ENCODE measurements at regions not wholly inside any gene's neighbourhood (a gene's known extent, or its start where the extent isn't known, plus 50 kb on each side); places are given as distances from the start of the nearest gene placed in this dataset.

GRCh38 chr2:146990311-146991054 lies 854.3 kb upstream of the ACVR2A start:
- no peaks in the 10 kb centered on the region for H3K9me3 ChIP-seq (ENCODE audit: control insufficient read depth in 2 of 2, insufficient read depth in 1 of 2, low read depth in 1 of 2, low read length in 1 of 2)
- no peaks in the 10 kb centered on the region for H3K27me3 ChIP-seq (ENCODE audit: control insufficient read depth in 3 of 3, insufficient read depth in 3 of 3, low read length in 3 of 3)
- DNase-seq (no peak), FAIRE-seq (no peak)
- no peak overlapping the region for H3K27ac ChIP-seq (ENCODE audit: low read depth in 1 of 3, low read length in 2 of 3)
- 64 to 87% (median 84%) methylated on average over 6 of the region's 6 CpGs for WGBS, 3 donors
- H3K36me3 ChIP-seq (ENCODE audit: control insufficient read depth in 3 of 3, insufficient read depth in 2 of 3, low read depth in 1 of 3, low read length in 3 of 3), result no peaks in the 10 kb centered on the region
- H3K4me3 ChIP-seq (ENCODE audit: low read depth in 1 of 3, low read length in 3 of 3), result no peak overlapping the region
- no peaks in the 10 kb centered on the region for H3K4me1 ChIP-seq (ENCODE audit: control insufficient read depth in 3 of 3, insufficient read depth in 2 of 3, low read depth in 1 of 3, low read length in 2 of 3)

GRCh38 chr2:146989741-146990140 lies 855.1 kb upstream of the ACVR2A start:
- DNase-seq (no peak), FAIRE-seq (no peak)
- H3K36me3 ChIP-seq (ENCODE audit: control insufficient read depth in 3 of 3, insufficient read depth in 2 of 3, low read depth in 1 of 3, low read length in 3 of 3), result no peaks in the 10 kb centered on the region
- H3K27me3 ChIP-seq (ENCODE audit: control insufficient read depth in 3 of 3, insufficient read depth in 3 of 3, low read length in 3 of 3), result no peaks in the 10 kb centered on the region
- H3K27ac ChIP-seq (ENCODE audit: low read depth in 1 of 3, low read length in 2 of 3), result no peak overlapping the region
- H3K4me1 ChIP-seq (ENCODE audit: control insufficient read depth in 3 of 3, insufficient read depth in 2 of 3, low read depth in 1 of 3, low read length in 2 of 3), result no peaks in the 10 kb centered on the region
- H3K4me3 ChIP-seq (ENCODE audit: low read depth in 1 of 3, low read length in 3 of 3), result no peak overlapping the region
- 70 to 91% (median 88%) methylated on average over 1 of the region's 1 CpG for WGBS, 3 donors
- H3K9me3 ChIP-seq (ENCODE audit: control insufficient read depth in 2 of 2, insufficient read depth in 1 of 2, low read depth in 1 of 2, low read length in 1 of 2), result no peaks in the 10 kb centered on the region

- FAIRE-seq (no peak), DNase-seq (no peak)
- Histone ChIP-seq H3K36me3 (ENCODE audit: control insufficient read depth in 3 of 3, insufficient read depth in 2 of 3, low read depth in 1 of 3, low read length in 3 of 3) (no peaks in the 10 kb centered on the region), H3K9me3 (ENCODE audit: control insufficient read depth in 2 of 2, insufficient read depth in 1 of 2, low read depth in 1 of 2, low read length in 1 of 2) (no peaks in the 10 kb centered on the region), H3K4me1 (ENCODE audit: control insufficient read depth in 3 of 3, insufficient read depth in 2 of 3, low read depth in 1 of 3, low read length in 2 of 3) (no peaks in the 10 kb centered on the region), H3K27ac (ENCODE audit: low read depth in 1 of 3, low read length in 2 of 3) (no peak overlapping the region), H3K27me3 (ENCODE audit: control insufficient read depth in 3 of 3, insufficient read depth in 3 of 3, low read length in 3 of 3) (no peaks in the 10 kb centered on the region), H3K4me3 (ENCODE audit: low read depth in 1 of 3, low read length in 3 of 3) (no peak overlapping the region)
- WGBS, 3 donors, result 82 to 93% (median 90%) methylated on average over 2 of the region's 2 CpGs
These were observed 856.8 kb upstream of the ACVR2A start for GRCh38 chr2:146987996-146988395.

- Histone ChIP-seq H3K36me3 (ENCODE audit: control insufficient read depth in 3 of 3, insufficient read depth in 2 of 3, low read depth in 1 of 3, low read length in 3 of 3) (no peaks in the 10 kb centered on the region), H3K27me3 (ENCODE audit: control insufficient read depth in 3 of 3, insufficient read depth in 3 of 3, low read length in 3 of 3) (no peaks in the 10 kb centered on the region), H3K4me1 (ENCODE audit: control insufficient read depth in 3 of 3, insufficient read depth in 2 of 3, low read depth in 1 of 3, low read length in 2 of 3) (no peaks in the 10 kb centered on the region), H3K9me3 (ENCODE audit: control insufficient read depth in 2 of 2, insufficient read depth in 1 of 2, low read depth in 1 of 2, low read length in 1 of 2) (no peaks in the 10 kb centered on the region), H3K4me3 (ENCODE audit: low read depth in 1 of 3, low read length in 3 of 3) (no peak overlapping the region), H3K27ac (ENCODE audit: low read depth in 1 of 3, low read length in 2 of 3) (no peak overlapping the region)
- no peak for DNase-seq
- 53 to 60% (median 60%) methylated on average over 4 of the region's 4 CpGs for WGBS, 3 donors
- FAIRE-seq, result no peak
These were observed 858.7 kb upstream of the ACVR2A start for GRCh38 chr2:146986161-146986560.

- Histone ChIP-seq H3K36me3 (ENCODE audit: control insufficient read depth in 3 of 3, insufficient read depth in 2 of 3, low read depth in 1 of 3, low read length in 3 of 3) (no peaks in the 10 kb centered on the region), H3K27ac (ENCODE audit: low read depth in 1 of 3, low read length in 2 of 3) (no peak overlapping the region), H3K9me3 (ENCODE audit: control insufficient read depth in 2 of 2, insufficient read depth in 1 of 2, low read depth in 1 of 2, low read length in 1 of 2) (no peaks in the 10 kb centered on the region), H3K4me1 (ENCODE audit: control insufficient read depth in 3 of 3, insufficient read depth in 2 of 3, low read depth in 1 of 3, low read length in 2 of 3) (no peaks in the 10 kb centered on the region), H3K4me3 (ENCODE audit: low read depth in 1 of 3, low read length in 3 of 3) (no peak overlapping the region), H3K27me3 (ENCODE audit: control insufficient read depth in 3 of 3, insufficient read depth in 3 of 3, low read length in 3 of 3) (no peaks in the 10 kb centered on the region)
- no peak for DNase-seq
- no peak for FAIRE-seq
- 62 to 74% (median 73%) methylated on average over 2 of the region's 2 CpGs for WGBS, 3 donors
These were observed 859.1 kb upstream of the ACVR2A start for GRCh38 chr2:146985753-146986152.

GRCh38 chr2:146984014-146984413 lies 860.8 kb upstream of the ACVR2A start:
- FAIRE-seq, result no peak
- Histone ChIP-seq H3K36me3 (ENCODE audit: control insufficient read depth in 3 of 3, insufficient read depth in 2 of 3, low read depth in 1 of 3, low read length in 3 of 3) (no peaks in the 10 kb centered on the region), H3K27ac (ENCODE audit: low read depth in 1 of 3, low read length in 2 of 3) (no peak overlapping the region), H3K9me3 (ENCODE audit: control insufficient read depth in 2 of 2, insufficient read depth in 1 of 2, low read depth in 1 of 2, low read length in 1 of 2) (no peaks in the 10 kb centered on the region), H3K27me3 (ENCODE audit: control insufficient read depth in 3 of 3, insufficient read depth in 3 of 3, low read length in 3 of 3) (no peaks in the 10 kb centered on the region), H3K4me1 (ENCODE audit: control insufficient read depth in 3 of 3, insufficient read depth in 2 of 3, low read depth in 1 of 3, low read length in 2 of 3) (no peaks in the 10 kb centered on the region), H3K4me3 (ENCODE audit: low read depth in 1 of 3, low read length in 3 of 3) (no peak overlapping the region)
- 73 to 86% (median 77%) methylated on average over 4 of the region's 4 CpGs for WGBS, 3 donors
- DNase-seq, result no peak

GRCh38 chr2:146982393-146982846 lies 862.4 kb upstream of the ACVR2A start:
- H3K9me3 ChIP-seq (ENCODE audit: control insufficient read depth in 2 of 2, insufficient read depth in 1 of 2, low read depth in 1 of 2, low read length in 1 of 2), result no peaks in the 10 kb centered on the region
- H3K27me3 ChIP-seq (ENCODE audit: control insufficient read depth in 3 of 3, insufficient read depth in 3 of 3, low read length in 3 of 3), result no peaks in the 10 kb centered on the region
- WGBS, 3 donors, result 78 to 93% (median 83%) methylated on average over 2 of the region's 2 CpGs
- FAIRE-seq (no peak), DNase-seq (peak in 1 of 2 donors; percentile 17)
- no peaks in the 10 kb centered on the region for H3K36me3 ChIP-seq (ENCODE audit: control insufficient read depth in 3 of 3, insufficient read depth in 2 of 3, low read depth in 1 of 3, low read length in 3 of 3)
- H3K4me1 ChIP-seq (ENCODE audit: control insufficient read depth in 3 of 3, insufficient read depth in 2 of 3, low read depth in 1 of 3, low read length in 2 of 3), result no peaks in the 10 kb centered on the region
- H3K4me3 ChIP-seq (ENCODE audit: low read depth in 1 of 3, low read length in 3 of 3), result no peak overlapping the region
- no peak overlapping the region for H3K27ac ChIP-seq (ENCODE audit: low read depth in 1 of 3, low read length in 2 of 3)

GRCh38 chr2:146981921-146982320 lies 862.9 kb upstream of the ACVR2A start:
- FAIRE-seq, result no peak
- Histone ChIP-seq H3K9me3 (ENCODE audit: control insufficient read depth in 2 of 2, insufficient read depth in 1 of 2, low read depth in 1 of 2, low read length in 1 of 2) (no peaks in the 10 kb centered on the region), H3K27ac (ENCODE audit: low read depth in 1 of 3, low read length in 2 of 3) (no peak overlapping the region), H3K27me3 (ENCODE audit: control insufficient read depth in 3 of 3, insufficient read depth in 3 of 3, low read length in 3 of 3) (no peaks in the 10 kb centered on the region), H3K36me3 (ENCODE audit: control insufficient read depth in 3 of 3, insufficient read depth in 2 of 3, low read depth in 1 of 3, low read length in 3 of 3) (no peaks in the 10 kb centered on the region), H3K4me3 (ENCODE audit: low read depth in 1 of 3, low read length in 3 of 3) (no peak overlapping the region), H3K4me1 (ENCODE audit: control insufficient read depth in 3 of 3, insufficient read depth in 2 of 3, low read depth in 1 of 3, low read length in 2 of 3) (no peaks in the 10 kb centered on the region)
- no peak for DNase-seq

GRCh38 chr2:146979746-146980145 lies 865.1 kb upstream of the ACVR2A start:
- Histone ChIP-seq H3K27ac (ENCODE audit: low read depth in 1 of 3, low read length in 2 of 3) (no peak overlapping the region), H3K9me3 (ENCODE audit: control insufficient read depth in 2 of 2, insufficient read depth in 1 of 2, low read depth in 1 of 2, low read length in 1 of 2) (no peaks in the 10 kb centered on the region), H3K4me1 (ENCODE audit: control insufficient read depth in 3 of 3, insufficient read depth in 2 of 3, low read depth in 1 of 3, low read length in 2 of 3) (no peaks in the 10 kb centered on the region), H3K27me3 (ENCODE audit: control insufficient read depth in 3 of 3, insufficient read depth in 3 of 3, low read length in 3 of 3) (no peaks in the 10 kb centered on the region), H3K36me3 (ENCODE audit: control insufficient read depth in 3 of 3, insufficient read depth in 2 of 3, low read depth in 1 of 3, low read length in 3 of 3) (no peaks in the 10 kb centered on the region), H3K4me3 (ENCODE audit: low read depth in 1 of 3, low read length in 3 of 3) (no peak overlapping the region)
- no peak for FAIRE-seq
- no peak for DNase-seq
